GM21737 (cell line): ENCODE measurements at regions not wholly inside any gene's neighbourhood (a gene's known extent, or its start where the extent isn't known, plus 50 kb on each side); places are given as distances from the start of the nearest gene placed in this dataset.

Source experiments
- ATAC-seq: cut with Tn5 transposase; IDR thresholded peaks from one replicate; pipeline ENCODE4 v1.9.1; 2021; ENCODE audit warnings: mild to moderate bottlenecking, moderate library complexity; ENCODE audit not compliant: unreplicated experiment

DNA sequence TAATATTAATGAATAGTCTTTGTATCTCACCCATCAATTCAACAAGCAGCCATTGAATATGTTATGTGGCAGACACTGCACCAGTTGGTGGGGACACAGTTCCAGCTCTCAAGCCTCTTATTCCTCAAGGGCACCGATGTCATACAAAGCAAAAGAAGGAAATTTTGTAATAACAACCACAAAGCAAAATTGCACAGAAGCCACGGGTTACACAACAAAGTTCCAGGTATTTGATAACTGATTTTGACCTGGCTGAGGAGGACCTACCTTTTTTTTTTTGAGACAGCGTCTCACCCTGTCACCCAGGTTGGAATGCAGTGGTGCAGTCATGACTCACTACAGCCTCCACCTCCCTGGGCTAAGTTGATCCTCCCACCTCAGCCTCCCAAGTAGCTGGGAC lies 266.7 kb downstream of the FOXO1 start:
- ATAC-seq, result no peak

DNA sequence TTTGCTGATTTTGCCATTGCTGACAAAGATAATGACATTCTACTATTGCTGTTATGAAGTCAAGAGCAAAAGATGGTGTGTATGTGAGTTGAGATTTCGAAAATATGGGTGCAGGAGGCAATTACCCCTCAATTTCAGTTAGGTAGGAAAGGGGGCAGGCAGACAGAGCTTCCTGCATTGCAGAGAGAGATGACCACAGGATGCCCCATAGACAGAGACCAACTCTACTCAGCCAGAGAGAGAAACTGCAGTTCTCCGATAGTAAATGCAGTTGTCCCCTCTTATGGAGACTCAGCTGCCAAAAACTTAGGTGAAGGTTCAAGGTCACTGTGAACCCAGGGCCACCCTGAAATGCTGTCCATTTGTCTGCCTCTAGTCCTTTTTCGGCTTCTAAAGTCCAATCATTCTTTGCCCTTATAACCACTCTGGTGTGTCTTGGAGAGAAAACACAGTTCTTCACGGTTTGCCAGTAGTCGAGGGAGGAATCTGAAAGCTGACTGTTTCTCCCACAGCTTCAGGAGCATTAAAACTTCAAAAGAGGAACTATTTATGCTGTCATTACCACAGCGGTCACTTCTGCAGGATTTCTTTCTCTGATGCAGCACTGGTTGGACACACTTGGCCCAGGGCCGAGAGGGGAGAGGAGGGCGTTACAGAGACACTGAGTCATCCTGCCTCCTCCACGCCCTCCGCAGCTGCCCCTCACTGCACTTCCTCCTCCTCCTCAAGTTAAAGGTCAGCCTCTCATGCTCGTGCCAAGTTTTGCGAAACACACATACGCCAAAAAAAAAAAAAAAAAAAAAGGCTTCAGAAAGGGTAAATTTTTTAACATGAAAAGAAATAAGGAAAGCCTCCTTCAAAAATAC lies 264.3 kb downstream of the FOXO1 start:
- peak; percentile 95 for ATAC-seq

DNA sequence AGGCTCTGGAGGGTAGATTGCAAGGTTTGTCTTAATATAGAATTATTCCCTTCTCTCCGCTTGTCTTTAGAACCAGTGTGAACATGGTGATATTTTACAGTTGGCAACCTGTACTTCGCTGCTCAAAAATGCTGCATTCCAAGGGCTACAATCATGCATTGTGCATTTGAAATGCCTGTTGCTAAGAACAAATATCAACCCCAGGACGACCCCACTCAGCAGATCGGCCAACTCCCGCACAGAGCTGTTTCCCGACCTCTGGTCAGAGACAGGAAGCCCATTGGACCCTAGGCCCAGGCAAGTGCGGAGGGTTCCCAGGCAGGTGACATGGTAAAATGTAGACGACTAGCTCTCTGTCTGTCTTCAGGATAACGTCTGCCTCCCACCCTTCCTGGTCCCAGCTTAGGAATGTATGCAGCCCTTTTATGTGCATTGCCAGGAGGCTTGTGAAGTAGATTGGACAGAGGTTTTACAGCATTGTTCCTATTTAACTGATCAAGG lies 263.5 kb downstream of the FOXO1 start:
- no peak for ATAC-seq

DNA sequence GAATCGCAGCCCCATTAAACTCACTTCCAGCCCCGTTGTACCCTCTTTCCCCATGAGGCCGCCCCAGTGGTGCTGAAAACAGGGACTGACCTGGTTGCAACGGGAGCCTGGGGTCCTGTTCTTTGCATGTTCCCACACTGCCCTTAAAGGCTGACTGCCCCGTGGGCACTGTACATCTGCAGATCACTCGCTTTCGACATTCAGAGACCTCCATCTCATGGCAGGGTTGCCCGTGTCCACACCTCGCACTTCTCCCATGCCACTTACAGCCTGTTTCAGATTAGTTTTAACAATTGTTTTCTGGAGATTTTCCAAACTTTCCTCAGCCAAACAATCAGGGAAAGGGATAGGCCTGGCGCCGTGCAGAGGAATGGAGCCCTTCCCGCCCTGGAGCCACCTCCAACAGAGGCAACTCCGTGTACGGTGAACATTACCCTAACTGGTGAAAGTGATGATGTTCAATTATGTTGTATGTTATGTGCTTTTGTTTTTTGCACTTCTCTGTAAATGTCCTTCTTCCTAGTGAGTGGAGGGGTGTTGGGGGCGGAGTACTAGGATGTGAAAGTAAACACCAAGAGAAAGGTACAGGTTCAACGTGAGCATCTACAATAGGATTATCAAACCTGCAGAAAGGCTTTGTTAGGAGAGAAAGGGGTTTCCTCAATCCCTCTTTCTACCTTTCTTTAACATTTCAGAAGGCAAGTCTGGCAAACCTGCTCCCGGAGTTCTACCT lies 262.8 kb downstream of the FOXO1 start:
- ATAC-seq, result no peak

DNA sequence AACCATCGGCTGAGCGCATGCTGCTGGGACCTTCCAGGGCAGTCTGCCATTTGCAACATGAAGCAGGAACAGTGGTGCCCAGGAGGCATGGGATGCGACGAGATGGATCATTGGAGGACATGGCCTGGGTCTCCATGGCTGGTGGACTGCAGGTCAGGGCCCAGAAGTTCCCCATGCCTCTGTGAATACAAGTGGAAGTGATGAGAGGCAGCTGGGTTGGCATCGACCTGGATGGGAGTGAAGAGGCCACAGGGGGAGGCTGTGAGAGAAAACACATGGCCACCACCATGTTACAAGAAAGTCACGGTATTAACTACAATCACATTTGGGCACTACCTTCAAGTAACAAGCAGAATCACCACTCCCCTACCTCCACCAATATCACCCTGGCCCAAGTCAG lies 262.0 kb downstream of the FOXO1 start:
- no peak for ATAC-seq

DNA sequence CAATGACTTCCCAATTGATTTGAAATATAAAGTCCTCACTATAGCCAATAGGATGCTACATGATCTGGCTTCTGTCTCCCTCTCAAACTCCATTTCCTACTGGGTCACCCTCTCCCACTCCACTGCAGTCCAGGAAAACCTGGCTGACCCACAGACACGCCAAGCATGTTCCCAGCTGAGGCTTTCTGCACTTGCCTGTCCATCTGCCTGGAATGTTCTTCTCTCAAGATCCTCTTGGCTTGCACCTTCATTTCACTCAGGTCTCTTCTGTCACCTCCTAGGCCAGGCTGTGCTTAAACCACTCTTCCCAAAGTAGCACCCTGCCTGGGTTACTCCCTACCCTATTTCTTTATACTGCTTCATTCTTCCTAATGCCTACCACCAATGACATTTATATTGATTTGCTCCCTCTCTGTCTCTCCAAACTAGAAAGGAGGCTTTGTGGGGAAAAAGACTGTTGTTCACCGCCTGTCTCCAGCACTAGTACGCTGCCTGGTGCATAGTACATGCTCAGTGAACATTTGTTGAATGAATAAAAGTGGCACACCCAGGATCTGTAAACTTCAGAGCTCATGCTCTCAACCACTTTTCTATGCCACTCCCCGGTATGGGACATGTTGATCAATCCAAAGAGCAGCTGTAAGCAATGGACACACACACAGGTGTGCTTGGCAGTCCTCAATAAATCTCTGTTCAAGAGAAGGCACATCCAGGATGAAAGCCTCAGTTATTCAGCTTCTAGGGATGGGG lies 261.3 kb downstream of the FOXO1 start:
- no peak for ATAC-seq

DNA sequence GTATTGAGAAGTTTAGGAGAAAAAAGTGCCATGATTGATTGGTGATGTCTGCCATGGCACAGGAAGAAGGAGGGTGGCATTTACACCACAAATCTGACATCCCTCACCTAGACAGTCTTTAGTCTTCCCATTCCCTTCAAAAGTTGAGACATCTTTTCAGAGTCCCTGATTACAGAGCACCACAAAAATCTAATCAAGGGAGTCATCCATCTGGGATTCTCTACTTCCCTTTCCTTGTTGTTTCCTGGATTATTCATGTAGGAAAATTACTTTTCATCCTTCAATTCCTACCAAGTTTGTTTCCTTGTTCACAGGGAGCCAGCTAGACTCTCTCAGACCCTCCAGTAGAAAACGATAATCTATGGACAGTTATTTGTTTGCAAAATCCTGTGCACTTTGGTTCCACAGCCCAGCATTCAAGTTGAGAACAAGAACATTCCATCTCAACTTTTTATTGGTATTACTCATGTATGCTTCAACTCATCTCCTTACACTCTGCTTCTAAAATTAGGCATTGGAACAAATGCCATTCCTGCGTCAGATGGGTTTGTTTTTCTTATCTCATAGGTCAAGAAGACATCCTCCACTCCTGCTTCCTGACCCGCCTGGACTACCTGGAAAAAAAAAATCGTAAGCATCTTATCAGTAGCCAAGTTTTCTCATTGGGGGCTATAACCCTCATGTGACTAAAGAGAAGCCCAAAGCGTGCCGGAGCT lies 259.9 kb downstream of the FOXO1 start:
- no peak for ATAC-seq

DNA sequence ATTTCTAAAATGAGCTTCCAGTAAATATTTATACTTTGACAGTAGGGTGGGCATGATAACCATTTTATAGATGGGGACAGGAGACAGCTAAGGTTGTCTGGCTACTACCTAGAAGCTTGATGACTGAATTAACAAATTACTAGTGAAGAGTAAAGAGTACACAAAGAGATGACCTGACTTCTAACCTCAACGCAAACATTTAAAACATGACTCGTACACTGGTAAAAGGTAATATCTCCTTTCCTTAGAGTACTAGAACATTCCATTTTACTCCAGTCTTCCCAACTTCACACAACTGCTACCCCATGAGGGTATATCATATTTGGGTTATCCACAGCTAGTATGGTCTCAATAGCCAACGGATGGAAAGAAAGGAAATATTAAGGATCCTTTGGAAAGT lies 258.9 kb downstream of the FOXO1 start:
- no peak for ATAC-seq

DNA sequence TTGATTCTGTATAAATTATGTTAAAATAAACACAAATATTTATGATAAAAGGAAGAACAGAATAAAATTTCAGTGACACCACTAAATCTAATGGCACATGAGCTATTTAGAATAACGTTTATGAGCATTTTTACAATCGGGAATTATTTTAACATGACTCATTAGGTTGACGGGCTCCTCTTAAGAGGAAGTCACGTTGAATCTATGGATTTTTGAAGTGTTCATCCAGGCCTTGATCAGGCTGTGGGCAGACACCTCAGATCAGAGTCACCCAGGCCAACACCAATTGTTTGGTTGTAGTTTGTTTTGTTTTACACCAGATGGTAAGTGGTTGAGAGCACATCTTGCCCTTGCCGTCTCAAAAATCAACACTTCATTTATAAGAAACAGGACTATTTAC lies 257.8 kb downstream of the FOXO1 start:
- ATAC-seq, result no peak

DNA sequence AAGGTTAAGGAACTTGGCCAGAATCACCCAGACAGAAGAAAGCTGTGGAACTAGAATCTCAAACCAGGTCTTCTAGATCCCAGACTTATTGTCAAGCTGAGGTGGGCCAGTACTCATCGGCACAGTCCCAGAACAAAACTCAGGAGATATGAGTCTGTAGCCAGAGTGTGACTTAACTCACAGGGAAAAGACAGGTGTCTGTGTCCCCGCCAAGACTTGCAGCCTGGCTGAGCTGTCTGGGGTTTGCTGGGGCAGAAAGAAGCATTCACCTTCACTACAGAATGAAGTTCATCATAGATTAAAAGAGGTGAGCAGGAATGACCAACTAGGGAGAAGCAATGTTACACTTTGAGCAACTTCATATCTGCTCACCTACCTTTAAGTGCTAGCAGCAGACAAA lies 257.2 kb downstream of the FOXO1 start:
- ATAC-seq, result no peak

DNA sequence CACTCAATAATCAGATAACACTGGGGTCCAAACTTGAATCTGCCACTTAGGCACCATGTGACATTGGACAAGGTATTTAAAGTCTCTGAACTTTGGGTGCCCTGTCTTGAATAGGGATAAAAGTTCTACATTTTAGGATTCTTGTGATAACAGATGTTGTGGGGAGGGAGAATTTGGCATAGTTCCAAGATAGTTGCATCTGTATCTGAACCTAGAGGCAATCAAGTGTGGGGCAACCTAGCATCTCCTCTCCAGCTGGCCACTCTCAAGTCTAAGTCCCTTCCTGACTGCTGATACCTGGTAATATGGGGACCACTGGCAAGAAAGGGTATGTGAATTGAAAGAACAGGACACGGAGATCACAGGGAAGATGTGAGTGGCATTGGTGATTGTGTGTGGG lies 256.1 kb downstream of the FOXO1 start:
- no peak for ATAC-seq

DNA sequence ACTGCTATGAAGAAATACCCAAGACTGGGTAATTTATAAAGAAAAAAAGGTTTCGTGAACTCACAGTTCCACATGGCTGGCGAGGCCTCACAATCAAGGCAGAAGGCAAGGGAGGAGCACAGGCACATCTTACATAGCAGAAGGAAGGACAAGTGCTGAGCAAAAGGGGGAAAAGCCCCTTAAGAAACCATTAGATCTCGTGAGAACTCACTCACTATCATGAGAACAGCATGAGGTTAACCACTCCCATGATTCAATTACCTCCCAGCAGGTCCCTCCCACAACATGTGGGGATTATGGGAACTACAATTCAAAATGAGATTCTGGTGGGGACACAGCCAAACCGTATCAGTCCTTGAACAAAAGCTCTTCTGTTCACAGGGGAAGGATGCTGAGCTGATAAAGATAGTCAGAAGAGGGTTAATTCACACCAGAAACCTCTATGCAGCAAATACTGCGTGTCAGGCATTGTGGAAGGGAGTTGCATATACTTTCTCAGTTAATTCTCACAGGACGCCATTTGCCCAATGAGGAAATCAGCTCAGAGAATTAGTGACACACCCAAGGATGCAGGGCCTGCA lies 246.2 kb downstream of the FOXO1 start:
- no peak for ATAC-seq

DNA sequence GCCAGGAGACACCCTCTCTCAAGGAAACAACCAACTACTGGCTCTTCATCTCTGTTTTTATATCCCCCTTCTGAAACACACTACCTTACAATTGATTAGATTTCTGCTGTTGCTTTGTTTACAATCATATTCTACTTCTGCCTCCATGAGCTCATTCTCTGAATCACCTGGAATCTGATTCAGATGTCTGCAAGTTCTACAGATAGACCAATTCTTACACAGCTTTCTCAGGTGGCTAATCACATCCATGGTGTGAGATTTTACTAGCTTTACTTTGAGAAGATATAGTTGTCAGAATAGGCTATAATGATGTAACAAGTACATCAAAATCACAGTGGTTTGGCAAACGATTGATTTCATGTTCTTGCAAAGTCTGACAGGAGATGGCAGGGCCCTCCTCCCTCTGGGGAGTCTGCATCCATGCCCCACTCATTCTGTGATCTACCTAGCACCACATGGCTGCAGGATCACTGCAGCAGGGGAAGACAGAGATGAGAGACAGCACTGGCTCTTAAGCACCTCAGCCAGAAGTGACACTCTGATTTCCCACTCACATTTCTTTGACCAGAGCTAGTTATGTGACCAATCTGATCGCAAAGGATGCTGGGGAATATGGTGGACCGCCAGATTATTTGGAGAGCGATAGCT lies 243.7 kb downstream of the FOXO1 start:
- no peak for ATAC-seq

DNA sequence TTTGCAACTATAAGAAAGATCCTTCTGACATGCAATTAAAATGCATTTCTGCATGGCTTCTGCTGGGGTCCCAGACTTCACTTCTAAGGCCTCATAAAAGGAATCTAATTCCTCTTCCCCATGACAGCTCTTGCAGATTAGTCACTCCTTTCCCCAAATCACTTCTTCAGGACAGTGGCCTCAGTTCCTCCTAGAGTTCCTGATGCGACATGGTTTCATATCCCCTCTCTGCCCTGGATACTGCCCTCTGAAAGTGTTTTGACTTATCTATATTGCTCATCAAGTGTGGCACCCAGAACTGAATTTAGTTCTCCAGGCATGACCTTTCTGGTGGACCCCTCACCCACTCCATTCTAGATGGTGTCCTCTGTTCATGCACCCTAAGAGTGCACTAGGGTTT lies 238.1 kb downstream of the FOXO1 start:
- ATAC-seq, result no peak

DNA sequence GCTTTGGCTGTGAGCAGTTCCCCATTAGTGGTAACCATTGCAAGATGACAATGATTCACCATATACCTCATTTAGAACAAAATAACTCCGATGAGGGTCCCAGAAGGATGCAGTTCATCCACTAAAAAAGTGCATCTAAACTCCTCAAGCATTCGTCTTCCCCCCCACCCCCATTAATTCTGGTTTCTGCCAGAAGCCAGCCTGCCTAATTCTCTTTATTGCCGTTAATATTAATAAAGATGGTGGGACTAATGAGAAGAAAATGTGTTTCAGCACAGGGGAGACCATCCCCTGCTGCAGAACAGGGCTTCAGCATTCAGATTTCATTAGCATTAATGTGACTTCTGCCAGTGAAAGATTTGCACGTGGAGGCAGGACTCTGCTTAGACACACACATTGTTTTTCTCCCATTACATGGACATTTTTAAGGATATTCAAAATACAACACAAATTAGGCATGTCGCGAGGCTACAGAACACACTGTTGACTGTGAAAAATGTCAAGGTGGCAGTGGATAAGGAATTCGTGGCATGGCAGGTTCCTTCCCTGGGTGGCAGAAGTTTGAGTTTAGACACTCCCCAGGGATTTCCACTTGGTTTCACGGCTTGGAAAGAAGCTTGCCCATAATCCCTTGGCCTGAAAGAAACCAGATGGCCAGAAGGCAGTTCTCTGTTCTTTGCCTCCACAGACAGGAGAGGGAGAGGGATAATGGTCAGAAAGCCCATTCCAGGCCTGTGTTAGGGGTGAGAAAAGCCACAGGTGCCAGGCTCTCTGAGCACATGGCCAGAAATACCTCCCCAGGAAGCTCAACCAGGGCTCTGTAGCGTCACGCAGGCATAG lies 236.5 kb downstream of the FOXO1 start:
- no peak for ATAC-seq

DNA sequence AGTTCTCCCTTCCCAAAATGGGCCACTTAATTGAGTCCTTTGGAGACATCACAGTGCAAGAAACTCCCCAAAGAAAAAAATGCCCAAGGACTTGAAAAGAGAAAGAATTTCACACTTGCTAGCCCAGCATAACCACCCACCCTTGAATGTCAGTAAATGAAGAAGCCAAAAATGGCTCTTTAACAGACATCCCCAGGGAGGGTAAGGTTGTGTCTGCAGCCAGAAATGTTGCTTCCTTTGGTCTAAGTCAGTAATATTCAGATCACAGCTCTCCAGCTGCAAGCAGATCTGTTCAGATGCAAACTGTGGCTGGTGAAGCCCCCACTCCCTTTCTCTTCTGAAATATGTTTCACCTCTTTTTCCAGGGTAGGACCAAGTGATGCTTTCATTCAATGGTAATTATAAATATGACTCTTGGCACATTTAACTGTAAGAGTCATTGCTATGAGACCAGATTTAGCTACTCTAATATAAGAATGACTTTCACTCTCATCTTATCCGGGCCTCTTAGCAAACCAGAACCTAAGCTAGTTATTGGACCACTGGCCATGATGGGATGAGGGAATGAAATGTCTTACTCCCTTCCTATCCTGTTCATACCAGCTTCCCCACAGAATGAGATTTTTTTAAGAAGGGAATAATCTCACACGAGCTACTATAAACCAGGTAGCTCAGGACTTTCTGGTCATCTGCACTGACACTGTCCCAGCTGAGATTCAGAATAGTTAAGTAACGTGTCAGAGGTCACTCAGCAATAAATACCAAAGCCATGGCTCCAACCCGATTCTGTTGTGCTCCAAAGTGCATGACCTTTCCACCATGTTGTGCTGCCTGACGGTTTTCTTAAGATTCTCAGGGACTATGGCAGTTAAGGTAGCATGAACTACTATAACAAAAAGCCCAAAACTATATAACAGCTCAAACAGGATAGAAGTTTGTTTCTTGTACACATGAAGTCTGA lies 234.1 kb downstream of the FOXO1 start:
- ATAC-seq, result peak; percentile 62

DNA sequence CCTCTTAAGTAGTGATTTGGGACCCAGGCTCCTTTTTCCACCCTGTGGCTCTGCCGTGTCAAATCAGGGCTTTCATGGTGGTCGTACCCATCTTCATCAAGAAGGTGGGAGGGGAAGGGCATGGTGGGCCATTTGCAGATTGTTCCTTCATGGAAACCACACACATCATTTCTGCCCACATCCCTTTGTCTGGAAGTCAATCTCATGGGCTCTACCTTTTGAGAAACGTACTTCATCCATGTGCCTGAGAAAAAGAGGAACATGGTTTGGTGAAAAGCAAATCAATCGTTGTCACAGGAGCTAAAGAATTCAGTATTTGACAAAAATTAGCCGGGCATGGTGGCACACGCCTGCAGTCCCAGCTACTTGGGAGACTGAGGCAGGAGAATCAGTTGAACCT lies 233.4 kb downstream of the FOXO1 start:
- ATAC-seq, result no peak

DNA sequence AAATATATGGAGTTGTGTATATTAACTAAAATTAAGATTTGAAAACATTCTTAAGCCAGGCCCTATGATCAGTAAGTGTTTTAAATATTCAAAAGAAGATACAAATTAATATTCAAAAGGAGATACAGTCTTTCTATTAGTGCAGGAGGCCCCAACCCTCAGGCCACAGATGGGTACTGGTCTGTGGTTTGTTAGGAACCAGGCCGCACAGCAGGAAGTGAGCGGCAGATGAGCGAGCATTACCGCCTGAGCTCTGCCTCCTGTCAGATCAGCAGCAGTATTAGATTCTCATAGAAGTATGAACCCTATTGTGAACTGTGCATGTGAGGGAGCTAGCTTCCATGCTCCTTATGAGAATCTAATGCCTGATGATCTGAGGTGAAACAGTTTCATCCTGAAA lies 232.9 kb downstream of the FOXO1 start:
- ATAC-seq, result peak; percentile 43
